Suprapubic skin (tissue), 4 donors: ENCODE measurements at regions not wholly inside any gene's neighbourhood (a gene's known extent, or its start where the extent isn't known, plus 50 kb on each side); places are given as distances from the start of the nearest gene placed in this dataset.

Experiments used
- DNase-seq, 2 donors: peaks; one replicate each; pipeline ENCODE4 v3.0.0-alpha.2; 2019; ENCODE audit warnings: low spot score in 2 of 2
- H3K27ac ChIP-seq: fragments of 200-600 bp; sonication (generic); one replicate; pipeline ENCODE4 v1.5.1; 2019
- H3K27me3 ChIP-seq: fragments of 200-600 bp; sonication (generic); one replicate; pipeline ENCODE4 v1.5.1; 2019
- H3K36me3 ChIP-seq: fragments of 200-600 bp; sonication (generic); one replicate; pipeline ENCODE4 v1.5.1; 2019
- H3K4me1 ChIP-seq: fragments of 200-600 bp; sonication (generic); one replicate; pipeline ENCODE4 v1.5.1; 2019
- H3K4me3 ChIP-seq: fragments of 200-600 bp; sonication (generic); one replicate; pipeline ENCODE4 v1.5.1; 2019; ENCODE audit warnings: mild to moderate bottlenecking
- H3K9me3 ChIP-seq: fragments of 200-600 bp; sonication (generic); one replicate; pipeline ENCODE4 v1.5.1; 2019
- EP300 ChIP-seq: sonication (generic); formaldehyde crosslinking; IDR thresholded peaks from one replicate; pipeline ENCODE4 v1.6.1; 2017; ENCODE audit warnings: antibody characterized with exemption
- POLR2A ChIP-seq, 2 donors: fragments of 450-650 bp; IDR thresholded peaks; one replicate each; pipeline ENCODE4 v1.6.1; 2017; ENCODE audit warnings: antibody characterized with exemption in 2 of 2, mild to moderate bottlenecking in 2 of 2, moderate library complexity in 2 of 2
- POLR2AphosphoS5 ChIP-seq, 3 donors: sonication (generic); formaldehyde crosslinking; IDR thresholded peaks; one replicate each; pipeline ENCODE4 v1.6.1; 2017; ENCODE audit warnings: antibody characterized with exemption in 3 of 3
- WGBS: methylation state at CpG from one replicate; pipeline ENCODE4 v1.1.5; 2018; 5-methylcytosine and 5-hydroxymethylcytosine counted together
- TF ChIP-seq, protein P1 (sequence below), 2 donors: fragments of 200-600 bp in 1 of 2; fragments of 450-650 bp in 1 of 2; sonication (generic) in 1 of 2; IDR thresholded peaks; one replicate each; pipeline ENCODE4 v1.5.1; 2016 to 2019; ENCODE audit warnings: antibody characterized with exemption in 2 of 2, mild to moderate bottlenecking in 1 of 2, moderate library complexity in 1 of 2

DNA sequence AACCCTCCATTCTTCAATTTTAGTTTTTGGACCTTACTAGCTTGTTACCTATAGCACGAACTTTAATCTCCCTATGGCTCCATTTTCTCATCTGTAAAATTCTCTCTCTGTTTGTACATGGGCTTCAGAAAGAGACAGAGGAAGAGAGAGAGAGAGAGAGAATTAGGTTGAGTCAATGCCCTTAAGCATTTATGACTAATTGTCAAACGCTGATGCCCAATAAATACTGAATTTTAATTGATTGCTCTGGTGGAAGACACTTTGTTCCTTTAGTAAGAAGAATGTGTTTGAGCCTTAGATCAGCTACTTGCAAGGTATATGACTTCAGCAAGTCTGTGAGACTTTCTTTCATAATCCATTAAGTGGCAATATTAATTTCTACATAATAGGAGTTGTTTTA lies 743.1 kb upstream of the ADGRL4 start:
- DNase-seq: no peak
- no peaks in the 10 kb centered on the region for H3K4me1 ChIP-seq
- no peaks in the 10 kb centered on the region for H3K9me3 ChIP-seq
- no peaks in the 10 kb centered on the region for H3K36me3 ChIP-seq
- H3K4me3 ChIP-seq: no peak overlapping the region
- WGBS: 53% methylated on average over 2 of the region's 2 CpGs
- no peak overlapping the region for H3K27ac ChIP-seq
- TF ChIP-seq, protein P1, sequence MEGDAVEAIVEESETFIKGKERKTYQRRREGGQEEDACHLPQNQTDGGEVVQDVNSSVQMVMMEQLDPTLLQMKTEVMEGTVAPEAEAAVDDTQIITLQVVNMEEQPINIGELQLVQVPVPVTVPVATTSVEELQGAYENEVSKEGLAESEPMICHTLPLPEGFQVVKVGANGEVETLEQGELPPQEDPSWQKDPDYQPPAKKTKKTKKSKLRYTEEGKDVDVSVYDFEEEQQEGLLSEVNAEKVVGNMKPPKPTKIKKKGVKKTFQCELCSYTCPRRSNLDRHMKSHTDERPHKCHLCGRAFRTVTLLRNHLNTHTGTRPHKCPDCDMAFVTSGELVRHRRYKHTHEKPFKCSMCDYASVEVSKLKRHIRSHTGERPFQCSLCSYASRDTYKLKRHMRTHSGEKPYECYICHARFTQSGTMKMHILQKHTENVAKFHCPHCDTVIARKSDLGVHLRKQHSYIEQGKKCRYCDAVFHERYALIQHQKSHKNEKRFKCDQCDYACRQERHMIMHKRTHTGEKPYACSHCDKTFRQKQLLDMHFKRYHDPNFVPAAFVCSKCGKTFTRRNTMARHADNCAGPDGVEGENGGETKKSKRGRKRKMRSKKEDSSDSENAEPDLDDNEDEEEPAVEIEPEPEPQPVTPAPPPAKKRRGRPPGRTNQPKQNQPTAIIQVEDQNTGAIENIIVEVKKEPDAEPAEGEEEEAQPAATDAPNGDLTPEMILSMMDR (IDR thresholded peaks at IDR 0.05): no peak
- TF ChIP-seq POLR2A (IDR thresholded peaks at IDR 0.05) (no peak), POLR2AphosphoS5 (IDR thresholded peaks at IDR 0.05) (no peak), EP300 (no peak)
- H3K27me3 ChIP-seq: no peaks in the 10 kb centered on the region

DNA sequence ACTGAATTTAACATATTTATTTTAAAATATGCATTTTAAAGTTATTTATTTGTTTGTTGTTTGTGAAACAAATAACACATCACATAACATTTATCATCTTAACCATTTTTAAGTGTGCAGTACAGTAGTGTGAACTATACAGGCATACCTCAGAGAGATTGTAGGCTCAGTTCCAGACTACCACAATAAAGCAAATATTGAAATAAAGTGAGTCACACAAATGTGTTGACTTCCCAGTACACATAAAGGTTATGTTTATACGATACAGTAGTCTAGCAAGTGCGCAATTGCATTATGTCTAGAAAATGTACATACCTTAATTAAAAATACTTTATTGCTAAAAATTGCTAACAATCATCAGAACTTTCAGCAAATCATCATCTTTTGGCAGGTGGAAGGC lies 739.4 kb upstream of the ADGRL4 start:
- TF ChIP-seq POLR2A (IDR thresholded peaks at IDR 0.05) (no peak), EP300 (no peak), POLR2AphosphoS5 (IDR thresholded peaks at IDR 0.05) (no peak)
- TF ChIP-seq, protein P1 (IDR thresholded peaks at IDR 0.05): no peak
- H3K4me1 ChIP-seq: no peaks in the 10 kb centered on the region
- no peaks in the 10 kb centered on the region for H3K27me3 ChIP-seq
- no peak for DNase-seq
- no peaks in the 10 kb centered on the region for H3K36me3 ChIP-seq
- H3K9me3 ChIP-seq: no peaks in the 10 kb centered on the region
- no peak overlapping the region for H3K4me3 ChIP-seq
- no peak overlapping the region for H3K27ac ChIP-seq
- 89% methylated on average over 2 of the region's 2 CpGs for WGBS

DNA sequence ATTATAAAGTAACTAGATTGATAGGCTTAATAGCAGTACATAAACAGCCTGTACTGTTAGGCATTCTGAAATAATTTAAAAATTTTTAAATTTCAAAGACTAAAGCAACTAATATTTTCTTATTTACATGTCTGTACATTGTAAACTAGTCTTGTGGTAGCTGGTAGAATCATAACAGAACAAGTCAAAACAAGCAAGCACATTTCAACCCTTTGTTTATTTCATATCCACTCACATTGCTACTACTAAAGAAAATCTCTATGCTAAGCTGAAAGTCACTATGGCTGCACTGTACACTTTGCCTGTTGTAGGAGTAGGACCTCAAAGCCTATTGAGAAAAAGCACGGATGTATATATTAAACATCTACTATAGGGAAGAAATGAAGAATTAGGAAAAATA lies 738.2 kb upstream of the ADGRL4 start:
- DNase-seq: no peak
- Histone ChIP-seq H3K27me3 (no peaks in the 10 kb centered on the region), H3K4me3 (no peak overlapping the region), H3K4me1 (no peaks in the 10 kb centered on the region), H3K27ac (no peak overlapping the region), H3K36me3 (no peaks in the 10 kb centered on the region), H3K9me3 (no peaks in the 10 kb centered on the region)
- WGBS: 97% methylated on average over 1 of the region's 1 CpG
- TF ChIP-seq EP300: no peak
- TF ChIP-seq, protein P1 (IDR thresholded peaks at IDR 0.05): no peak
- no peak for TF ChIP-seq POLR2A (IDR thresholded peaks at IDR 0.05)
- no peak for TF ChIP-seq POLR2AphosphoS5 (IDR thresholded peaks at IDR 0.05)

DNA sequence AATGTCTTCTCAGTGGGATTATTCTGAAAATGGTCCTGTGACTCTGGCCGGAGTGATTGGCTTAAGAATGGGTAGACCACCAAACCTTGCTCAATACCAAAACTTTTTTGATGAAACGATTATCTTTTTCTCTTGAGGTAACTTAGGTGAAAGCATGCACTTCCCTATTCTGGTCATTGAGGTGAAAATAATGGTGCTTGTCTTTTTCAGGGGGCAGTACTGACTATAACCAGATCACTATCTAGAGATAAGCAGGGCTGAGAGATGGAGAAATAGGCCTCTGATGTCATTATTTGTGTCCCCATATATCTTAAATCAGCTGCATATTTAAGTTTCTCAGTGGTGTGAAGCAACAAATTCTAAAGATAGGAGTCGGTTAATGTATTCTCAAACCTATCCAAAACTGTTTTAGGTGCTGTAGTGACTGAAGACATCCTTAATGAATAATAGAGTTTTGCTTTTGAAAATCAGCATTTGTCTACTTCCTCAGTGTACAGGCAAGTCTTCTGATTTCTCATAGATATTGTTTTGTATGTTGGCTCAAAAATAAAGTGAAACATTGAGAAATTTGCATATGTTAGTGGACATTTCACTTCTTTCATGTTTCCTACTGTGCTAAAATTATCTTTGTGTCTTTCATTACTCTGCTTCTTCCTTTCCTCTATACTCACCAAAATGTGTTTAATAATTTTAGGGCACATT lies 735.3 kb upstream of the ADGRL4 start:
- no peak for DNase-seq
- Histone ChIP-seq H3K27ac (no peak overlapping the region), H3K4me1 (no peaks in the 10 kb centered on the region), H3K27me3 (no peaks in the 10 kb centered on the region), H3K9me3 (no peaks in the 10 kb centered on the region), H3K4me3 (no peak overlapping the region), H3K36me3 (no peaks in the 10 kb centered on the region)
- WGBS: 86% methylated on average over 3 of the region's 3 CpGs
- no peak for TF ChIP-seq POLR2AphosphoS5 (IDR thresholded peaks at IDR 0.05)
- TF ChIP-seq POLR2A (IDR thresholded peaks at IDR 0.05): no peak
- TF ChIP-seq, protein P1 (IDR thresholded peaks at IDR 0.05): no peak
- TF ChIP-seq EP300: no peak

DNA sequence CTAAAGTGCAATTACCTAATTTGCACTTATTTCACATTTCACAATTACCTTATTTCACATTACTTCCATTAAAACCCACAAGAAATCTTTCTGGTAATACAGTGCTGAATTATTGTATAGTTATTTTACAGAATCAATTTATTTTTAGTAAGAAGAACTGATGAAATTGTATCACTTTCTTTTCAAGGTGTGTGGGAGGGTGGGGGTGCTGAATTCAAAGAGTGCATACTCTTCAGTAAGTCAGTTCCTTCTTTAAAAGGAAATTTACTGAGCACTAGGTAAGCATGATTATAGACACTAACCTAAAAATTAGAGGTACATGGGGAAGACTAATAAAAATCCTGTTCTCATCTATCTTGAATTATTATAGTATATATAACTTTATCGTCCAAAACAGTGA lies 731.6 kb upstream of the ADGRL4 start:
- Histone ChIP-seq H3K4me3 (no peak overlapping the region), H3K27me3 (no peaks in the 10 kb centered on the region), H3K9me3 (no peaks in the 10 kb centered on the region), H3K27ac (no peak overlapping the region), H3K4me1 (no peaks in the 10 kb centered on the region), H3K36me3 (no peaks in the 10 kb centered on the region)
- no peak for TF ChIP-seq EP300
- TF ChIP-seq, protein P1 (IDR thresholded peaks at IDR 0.05): no peak
- no peak for TF ChIP-seq POLR2AphosphoS5 (IDR thresholded peaks at IDR 0.05)
- no peak for TF ChIP-seq POLR2A (IDR thresholded peaks at IDR 0.05)
- WGBS: 95% methylated on average over 1 of the region's 1 CpG
- no peak for DNase-seq
